ENCODE measurements at regions not wholly inside any gene's neighbourhood (a gene's known extent, or its start where the extent isn't known, plus 50 kb on each side); places are given as distances from the start of the nearest gene placed in this dataset.
"Not testable (repeated sequence)": the region's sequence is repeated elsewhere in the genome, so short reads cannot be mapped to it uniquely, and the experiment has no call there.

GRCh38 chr7:63106506-63107388 is 891.9 kb upstream of the ZNF722 start:
- Histone ChIP-seq H4K20me1 (replicated peaks; ENCODE audit: insufficient read depth) (no peaks in the 10 kb centered on the region), H3K36me3 (ENCODE audit: insufficient read depth) (no peaks in the 10 kb centered on the region), H3K9me2 (ENCODE audit: insufficient read depth) (no peaks in the 10 kb centered on the region), H3F3A (replicated peaks; ENCODE audit: low read depth) (no peaks in the 10 kb centered on the region), H3K27me3 (ENCODE audit: insufficient read depth) (no peaks in the 10 kb centered on the region), H2AFZ (no peak overlapping the region), H3K4me3 (no peak overlapping the region), H3K79me2 (replicated peaks; ENCODE audit: insufficient read depth) (no peaks in the 10 kb centered on the region), H3K4me2 (no peak overlapping the region), H3K27ac (ENCODE audit: low read depth) (no peak overlapping the region), H3K4me1 (ENCODE audit: insufficient read depth) (no peaks in the 10 kb centered on the region)
- Mint-ChIP-seq H3K9me3 (peaks cover 94% of the 10 kb centered on the region), H3K27ac (no peak overlapping the region), H3K36me3 (ENCODE audit: low read depth) (peaks cover 36% of the 10 kb centered on the region), H3K4me1 (no peaks in the 10 kb centered on the region), H3K27me3 (ENCODE audit: insufficient read depth, low read depth, poor library complexity) (no peaks in the 10 kb centered on the region), H3K4me3 (no peak overlapping the region)
- DNase-seq (ENCODE audit: low spot score) (no peak), ATAC-seq (no peak)
- TF ChIP-seq EZH2 (IDR thresholded peaks at IDR 0.05; ENCODE audit: low read depth, unreplicated experiment): no peak
- TF ChIP-seq NANOG (IDR thresholded peaks at IDR 0.05; ENCODE audit: borderline replicate concordance): no peak
- TF ChIP-seq CREB1 (CRISPR knock-in tag; IDR thresholded peaks at IDR 0.05; ENCODE audit: low read depth): no peak
- TF ChIP-seq, protein P1, sequence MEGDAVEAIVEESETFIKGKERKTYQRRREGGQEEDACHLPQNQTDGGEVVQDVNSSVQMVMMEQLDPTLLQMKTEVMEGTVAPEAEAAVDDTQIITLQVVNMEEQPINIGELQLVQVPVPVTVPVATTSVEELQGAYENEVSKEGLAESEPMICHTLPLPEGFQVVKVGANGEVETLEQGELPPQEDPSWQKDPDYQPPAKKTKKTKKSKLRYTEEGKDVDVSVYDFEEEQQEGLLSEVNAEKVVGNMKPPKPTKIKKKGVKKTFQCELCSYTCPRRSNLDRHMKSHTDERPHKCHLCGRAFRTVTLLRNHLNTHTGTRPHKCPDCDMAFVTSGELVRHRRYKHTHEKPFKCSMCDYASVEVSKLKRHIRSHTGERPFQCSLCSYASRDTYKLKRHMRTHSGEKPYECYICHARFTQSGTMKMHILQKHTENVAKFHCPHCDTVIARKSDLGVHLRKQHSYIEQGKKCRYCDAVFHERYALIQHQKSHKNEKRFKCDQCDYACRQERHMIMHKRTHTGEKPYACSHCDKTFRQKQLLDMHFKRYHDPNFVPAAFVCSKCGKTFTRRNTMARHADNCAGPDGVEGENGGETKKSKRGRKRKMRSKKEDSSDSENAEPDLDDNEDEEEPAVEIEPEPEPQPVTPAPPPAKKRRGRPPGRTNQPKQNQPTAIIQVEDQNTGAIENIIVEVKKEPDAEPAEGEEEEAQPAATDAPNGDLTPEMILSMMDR (conservative IDR thresholded peaks at IDR 0.05; ENCODE audit: low read depth in 2 of 2): no peak
- TF ChIP-seq, protein P2, sequence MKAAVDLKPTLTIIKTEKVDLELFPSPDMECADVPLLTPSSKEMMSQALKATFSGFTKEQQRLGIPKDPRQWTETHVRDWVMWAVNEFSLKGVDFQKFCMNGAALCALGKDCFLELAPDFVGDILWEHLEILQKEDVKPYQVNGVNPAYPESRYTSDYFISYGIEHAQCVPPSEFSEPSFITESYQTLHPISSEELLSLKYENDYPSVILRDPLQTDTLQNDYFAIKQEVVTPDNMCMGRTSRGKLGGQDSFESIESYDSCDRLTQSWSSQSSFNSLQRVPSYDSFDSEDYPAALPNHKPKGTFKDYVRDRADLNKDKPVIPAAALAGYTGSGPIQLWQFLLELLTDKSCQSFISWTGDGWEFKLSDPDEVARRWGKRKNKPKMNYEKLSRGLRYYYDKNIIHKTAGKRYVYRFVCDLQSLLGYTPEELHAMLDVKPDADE (IDR thresholded peaks at IDR 0.05): no peak
- TF ChIP-seq POLR2AphosphoS5 (IDR thresholded peaks at IDR 0.05; ENCODE audit: low read depth): no peak
- TF ChIP-seq EZH2phosphoT487 (IDR thresholded peaks at IDR 0.05; ENCODE audit: unreplicated experiment): no peak

GRCh38 chr7:63111511-63111910 is 887.1 kb upstream of the ZNF722 start:
- not testable (repeated sequence) for H3K27me3 ChIP-seq (ENCODE audit: insufficient read depth); H3K27ac Mint-ChIP-seq; H3K36me3 ChIP-seq (ENCODE audit: insufficient read depth); H3F3A ChIP-seq (replicated peaks; ENCODE audit: low read depth); H3K4me2 ChIP-seq; H2AFZ ChIP-seq; H3K27me3 Mint-ChIP-seq (ENCODE audit: insufficient read depth, low read depth, poor library complexity); H3K79me2 ChIP-seq (replicated peaks; ENCODE audit: insufficient read depth); H3K4me1 Mint-ChIP-seq; H3K27ac ChIP-seq (ENCODE audit: low read depth); H3K4me3 ChIP-seq; H3K4me3 Mint-ChIP-seq; DNase-seq (ENCODE audit: low spot score); H3K4me1 ChIP-seq (ENCODE audit: insufficient read depth); ATAC-seq; H4K20me1 ChIP-seq (replicated peaks; ENCODE audit: insufficient read depth); H3K9me2 ChIP-seq (ENCODE audit: insufficient read depth)
- H3K9me3 Mint-ChIP-seq: peaks cover 82% of the 10 kb centered on the region
- H3K36me3 Mint-ChIP-seq (ENCODE audit: low read depth): peaks cover 22% of the 10 kb centered on the region
